T-helper 2 cell (primary cell): ENCODE measurements at regions not wholly inside any gene's neighbourhood (a gene's known extent, or its start where the extent isn't known, plus 50 kb on each side); places are given as distances from the start of the nearest gene placed in this dataset.
"Not testable (repeated sequence)": the region's sequence is repeated elsewhere in the genome, so short reads cannot be mapped to it uniquely, and the experiment has no call there.

Experiments
- DNase-seq, 5 experiments: peaks; one replicate each; pipeline versions ENCODE4 v3.0.0 to v3.0.0-alpha.2; 2012 to 2022

DNA sequence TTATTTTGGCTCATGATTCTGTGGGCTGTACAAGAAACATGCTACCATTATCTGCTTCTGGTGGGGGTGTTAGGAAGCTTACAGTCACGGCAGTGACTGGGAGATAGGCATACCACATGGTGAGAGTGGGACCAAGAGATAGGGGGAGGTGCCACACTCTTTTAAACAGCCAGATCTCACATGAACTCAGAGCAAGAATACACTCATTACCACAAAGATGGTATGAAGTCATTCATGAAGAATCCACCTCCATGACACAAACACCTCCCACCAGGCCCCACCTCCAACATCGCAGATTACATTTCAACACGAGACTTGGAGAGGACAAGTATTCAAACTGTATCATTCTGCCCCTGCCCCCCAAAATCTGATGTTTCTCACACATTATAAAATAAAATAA is 2396.7 kb downstream of the PCDH7 start:
- DNase-seq, result no peak

DNA sequence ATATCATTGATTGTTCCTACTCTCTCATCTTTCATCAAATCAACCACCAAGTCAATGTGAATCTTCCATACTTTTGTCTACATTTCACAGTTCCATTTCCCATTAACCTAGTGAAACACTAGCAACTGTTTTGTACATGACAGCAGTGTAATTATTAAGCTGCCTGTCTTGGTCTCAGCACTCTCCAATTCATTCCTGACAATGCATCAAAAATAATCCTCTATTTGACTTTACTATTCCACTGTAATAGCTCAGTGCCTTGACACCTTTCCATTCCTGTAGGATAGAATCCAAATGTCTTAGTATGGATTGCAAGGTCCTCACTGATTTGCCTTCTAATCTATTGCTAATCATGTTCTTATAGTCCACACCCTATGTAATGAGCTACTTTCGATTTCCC is 2405.8 kb downstream of the PCDH7 start:
- no peak for DNase-seq

DNA sequence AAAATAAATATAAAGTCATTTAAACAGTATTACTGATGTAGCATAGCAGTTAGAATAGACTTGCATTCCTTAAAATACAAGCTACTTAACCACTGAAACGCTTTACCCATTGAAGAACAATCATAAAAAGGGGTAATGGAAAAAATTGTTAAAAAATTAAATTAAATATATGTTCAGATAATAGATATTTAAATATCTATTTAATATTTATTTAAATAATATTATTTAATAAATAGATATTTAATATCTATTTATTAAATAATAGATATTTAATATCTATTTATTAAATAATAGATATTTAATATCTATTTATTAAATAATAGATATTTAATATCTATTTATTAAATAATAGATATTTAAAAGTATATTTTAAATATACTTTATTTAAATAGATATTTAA is 2410.5 kb downstream of the PCDH7 start:
- not testable (repeated sequence) for DNase-seq

DNA sequence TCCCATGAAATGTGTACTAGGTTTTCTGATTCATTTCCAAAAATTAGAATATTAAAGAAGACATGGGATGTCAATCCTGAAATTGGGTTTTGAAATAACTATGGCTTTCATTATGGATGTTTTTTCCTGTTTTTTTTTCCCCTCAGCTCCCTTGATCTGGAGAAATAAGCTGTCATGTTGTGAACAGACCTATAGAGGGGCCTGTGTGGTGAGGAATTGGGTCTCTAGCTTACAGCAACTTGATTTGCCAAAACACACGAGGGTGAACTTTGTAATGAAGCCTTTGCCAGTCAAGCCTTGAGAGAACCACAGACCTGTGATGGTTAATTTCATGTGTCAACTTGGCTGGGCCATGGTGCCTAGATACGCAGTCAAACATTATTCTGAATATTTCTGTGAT is 2413.6 kb downstream of the PCDH7 start:
- no peak for DNase-seq

DNA sequence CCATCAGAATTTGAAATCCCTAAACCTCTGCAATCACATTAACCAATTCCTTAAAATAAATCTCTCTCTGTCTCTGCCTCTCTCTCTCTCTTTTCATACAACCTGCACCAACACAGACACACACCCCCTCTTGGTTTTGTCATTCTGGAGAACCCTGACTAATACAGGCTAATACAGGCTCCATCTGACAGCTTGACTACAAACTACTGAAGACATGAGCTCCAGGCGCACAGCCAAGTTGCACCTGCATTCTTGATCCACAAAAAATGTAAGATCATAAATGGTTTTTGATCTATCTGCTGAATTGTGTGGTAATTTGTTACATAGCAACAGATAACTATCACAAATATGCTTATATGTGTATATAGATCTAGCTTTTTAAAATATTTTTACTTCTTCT is 2414.2 kb downstream of the PCDH7 start:
- no peak for DNase-seq

GRCh38 chr4:33149658-33150524 is 2429.7 kb downstream of the PCDH7 start:
- no peak for DNase-seq

DNA sequence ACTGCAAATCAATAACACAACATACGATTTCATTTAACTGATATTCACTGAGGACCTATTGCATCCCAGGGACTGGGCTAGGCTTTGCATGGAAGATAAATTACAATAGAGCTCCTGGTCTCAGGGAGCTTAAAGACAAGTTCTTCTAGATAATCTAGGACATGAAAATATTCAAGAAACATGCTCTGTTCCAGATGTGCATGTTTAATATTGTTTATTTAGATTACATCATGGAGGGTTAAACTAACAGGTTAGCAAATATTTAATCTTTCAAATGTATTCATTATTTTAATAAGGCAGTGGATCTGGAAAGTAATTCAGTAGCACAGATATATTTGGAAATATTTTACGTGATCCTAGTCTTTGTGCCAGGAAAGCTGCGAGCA is 2430.3 kb downstream of the PCDH7 start:
- DNase-seq, result no peak

- no peak for DNase-seq
Observed at GRCh38 chr4:33160126-33160525, 2440.0 kb downstream of the PCDH7 start.

GRCh38 chr4:33161202-33161601 is 2441.0 kb downstream of the PCDH7 start:
- DNase-seq, result no peak

GRCh38 chr4:33162122-33162521 is 2442.0 kb downstream of the PCDH7 start:
- DNase-seq, result no peak

- no peak for DNase-seq
Observed at GRCh38 chr4:33171873-33172525, 2451.8 kb downstream of the PCDH7 start.

DNA sequence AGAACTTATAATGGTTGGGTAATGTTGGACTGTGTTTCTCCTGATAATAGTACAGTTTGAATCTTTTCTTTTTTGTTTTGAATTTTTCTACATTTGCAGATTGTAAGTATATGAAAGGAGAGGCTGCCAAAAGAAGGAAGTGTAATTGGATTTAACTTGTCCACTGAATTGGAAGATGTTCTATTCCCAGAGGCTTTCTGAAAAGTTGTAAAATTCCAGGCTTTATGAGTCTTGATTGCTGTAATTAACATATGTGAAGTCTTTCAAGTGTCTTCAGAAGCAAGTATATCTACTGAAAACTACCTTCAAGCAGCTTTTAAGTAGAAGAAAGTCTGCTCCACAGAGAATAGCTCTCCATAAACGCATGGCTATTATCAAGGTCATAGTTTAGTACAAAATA is 2456.4 kb downstream of the PCDH7 start:
- DNase-seq, result no peak

DNA sequence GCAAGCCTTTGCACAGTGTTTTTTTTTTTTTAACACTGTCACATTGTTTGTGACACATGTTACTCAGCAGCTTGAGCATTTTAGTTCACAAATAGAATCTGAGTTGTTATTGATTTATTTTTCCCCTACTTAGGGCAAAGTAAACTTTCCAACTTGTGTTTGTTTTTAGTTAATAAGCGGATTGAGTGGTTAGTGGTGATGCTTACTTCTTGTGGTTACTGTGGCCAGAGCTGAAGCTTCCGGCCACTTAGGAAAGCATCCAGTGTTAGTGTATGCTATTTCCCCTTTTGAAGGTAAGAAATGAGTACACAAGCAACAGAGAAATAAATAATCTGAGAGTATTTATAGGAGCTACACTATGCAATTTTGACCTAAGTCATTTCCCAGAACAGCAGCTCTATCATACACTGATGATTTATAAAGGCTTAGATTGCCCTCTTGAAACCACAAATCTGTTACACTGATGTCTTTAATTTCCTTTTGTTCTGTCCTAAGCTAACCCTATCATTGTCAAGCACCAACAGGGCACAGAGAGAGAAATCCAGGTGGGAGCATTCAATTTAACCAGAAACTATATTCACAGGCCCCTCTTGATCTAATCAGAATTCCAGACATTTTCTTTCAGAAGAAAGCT is 2464.6 kb downstream of the PCDH7 start:
- DNase-seq, result peak in 1 of 5 experiments; percentile 61

- peak in 1 of 5 experiments; percentile 45 for DNase-seq
Observed at GRCh38 chr4:33187035-33187434, 2466.9 kb downstream of the PCDH7 start.

DNA sequence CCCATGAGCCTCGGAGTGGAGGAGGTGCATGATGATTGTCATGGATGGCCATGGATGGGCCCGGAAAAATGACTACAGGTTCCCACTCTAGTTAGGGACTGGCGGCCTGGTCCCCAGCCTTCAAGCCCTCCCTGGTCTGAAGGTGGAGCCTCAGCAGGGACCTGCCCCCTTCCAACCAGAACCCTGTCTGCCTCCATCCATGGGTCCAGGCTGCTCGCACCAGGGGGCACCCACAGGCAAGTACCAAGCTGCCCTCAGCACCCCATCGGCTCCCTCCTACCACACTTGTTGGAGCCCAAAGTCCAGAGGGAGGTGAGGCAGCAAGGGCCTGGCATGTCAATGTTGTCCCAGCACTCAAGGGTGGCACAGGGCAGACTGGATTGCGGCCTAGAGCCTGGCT is 2468.6 kb downstream of the PCDH7 start:
- no peak for DNase-seq

DNA sequence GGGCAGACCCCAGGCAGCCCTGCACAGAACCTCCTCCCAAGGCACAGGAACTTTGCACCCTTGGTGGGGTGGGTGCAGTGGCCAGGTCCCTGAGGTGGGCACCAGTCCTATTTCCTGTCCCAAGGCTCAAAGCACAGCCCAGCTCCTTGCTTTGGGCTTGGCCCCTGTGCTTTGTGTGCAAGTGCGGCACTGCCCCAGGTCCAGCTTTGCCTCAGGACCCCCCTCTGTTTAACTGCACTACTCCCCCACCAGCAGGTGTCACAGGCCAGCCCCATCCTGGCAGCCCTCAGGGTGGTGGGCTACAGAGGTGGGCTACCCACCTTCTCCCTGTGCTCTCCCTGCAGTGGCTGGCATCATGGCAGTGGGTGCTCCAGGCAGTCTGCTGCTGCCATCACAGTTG is 2469.0 kb downstream of the PCDH7 start:
- DNase-seq, result no peak

DNA sequence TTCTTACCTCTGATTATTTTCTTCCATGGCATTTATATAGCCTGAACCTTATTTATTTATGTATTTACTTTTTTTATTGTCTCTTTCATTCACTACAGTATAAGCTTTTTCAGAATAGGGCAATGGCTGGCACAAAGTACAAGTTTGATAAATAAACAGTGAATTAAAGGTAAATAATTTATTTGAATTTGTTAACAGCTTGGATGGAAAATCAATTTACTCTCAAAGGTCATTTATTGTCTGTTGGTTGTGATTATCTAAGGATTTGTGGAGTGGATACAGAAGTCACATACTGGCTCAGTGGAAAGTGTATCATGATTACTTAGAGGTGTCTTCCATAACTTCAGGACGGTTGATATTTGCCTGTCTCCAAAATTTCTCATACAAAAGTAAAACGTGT is 2472.9 kb downstream of the PCDH7 start:
- DNase-seq, result no peak

GRCh38 chr4:33200377-33200776 is 2480.2 kb downstream of the PCDH7 start:
- DNase-seq, result no peak

DNA sequence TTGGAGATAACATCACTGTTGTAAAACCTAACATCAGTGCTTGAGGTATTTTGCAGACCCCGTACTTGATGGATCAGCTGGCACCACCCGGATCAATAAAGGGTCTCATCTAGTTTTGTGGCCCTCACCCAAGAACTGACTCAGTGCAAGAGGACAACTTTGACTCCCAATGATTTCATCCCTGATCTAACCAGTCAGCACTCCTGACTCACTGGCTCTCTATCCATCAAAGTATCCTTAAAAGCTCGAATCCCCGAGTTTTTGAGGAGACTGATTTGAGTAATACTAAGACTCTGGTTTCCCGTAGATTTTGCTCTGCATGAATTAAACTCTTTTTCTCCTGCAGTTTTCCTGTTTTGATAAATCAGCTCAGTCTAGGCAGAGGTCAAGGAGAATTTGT is 2498.1 kb downstream of the PCDH7 start:
- DNase-seq, result no peak

DNA sequence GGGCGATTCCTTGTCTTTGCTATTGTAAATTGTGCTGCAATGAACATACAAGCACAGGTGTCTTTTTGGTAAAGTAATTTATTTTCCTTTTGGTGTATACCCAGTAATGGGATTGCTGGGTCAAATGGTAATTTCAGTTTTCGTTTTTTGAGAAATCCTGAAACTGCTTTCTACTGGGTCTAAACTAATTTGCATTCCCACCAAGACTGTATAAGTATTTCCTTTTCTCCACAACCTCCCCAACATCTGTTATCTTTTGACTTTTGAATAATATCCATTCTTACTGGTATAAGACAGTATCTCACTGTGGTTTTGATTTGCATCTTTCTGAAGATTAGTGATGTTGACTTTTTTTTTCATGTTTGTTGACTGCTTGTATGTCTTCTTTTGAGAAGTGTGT is 2506.0 kb downstream of the PCDH7 start:
- no peak for DNase-seq

DNA sequence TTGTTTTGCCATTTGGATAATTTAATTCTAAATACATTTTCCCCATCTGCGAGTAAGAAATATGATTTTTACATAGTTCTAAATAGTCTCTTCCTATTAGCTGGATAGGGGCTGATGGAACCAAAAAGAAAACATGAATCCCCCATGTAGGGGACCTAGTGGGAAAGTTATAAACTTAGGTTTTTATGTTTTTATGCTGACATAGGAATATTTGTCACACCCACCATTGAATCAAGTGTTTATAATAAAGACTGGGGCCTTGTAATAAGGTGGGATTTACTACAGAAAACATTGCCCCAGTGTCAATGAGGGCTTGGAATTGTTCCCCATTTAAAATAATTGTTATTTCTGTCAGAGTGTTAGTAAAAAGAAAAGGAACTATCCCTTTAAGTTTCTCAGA is 2506.6 kb downstream of the PCDH7 start:
- no peak for DNase-seq

DNA sequence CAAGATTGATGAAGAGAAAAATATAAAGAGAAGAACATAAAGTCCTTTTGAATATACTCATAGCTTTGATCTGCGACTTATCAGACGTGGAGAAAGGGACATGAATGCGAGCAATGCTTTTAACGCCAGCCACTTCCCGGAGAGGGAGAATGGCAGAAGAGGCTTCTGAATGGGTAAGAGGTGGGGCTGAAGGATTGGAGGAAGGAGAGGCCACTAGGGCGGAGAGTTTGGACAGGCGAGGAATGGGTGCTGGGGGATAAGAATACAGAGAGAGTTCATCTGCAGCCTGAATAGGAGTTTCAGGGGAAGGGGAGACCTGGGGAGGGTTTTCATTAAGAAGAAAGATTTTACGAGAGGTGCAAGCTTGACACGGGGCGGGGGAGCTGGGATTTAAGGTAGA is 2534.9 kb downstream of the PCDH7 start:
- no peak for DNase-seq

- no peak for DNase-seq
Observed at GRCh38 chr4:33255507-33255906, 2535.3 kb downstream of the PCDH7 start.

- DNase-seq, result no peak
Observed at GRCh38 chr4:33262824-33263223, 2542.7 kb downstream of the PCDH7 start.
